Uterus (tissue), 2 donors: ENCODE measurements at regions not wholly inside any gene's neighbourhood (a gene's known extent, or its start where the extent isn't known, plus 50 kb on each side); places are given as distances from the start of the nearest gene placed in this dataset.

Experiments used
- CTCF ChIP-seq, 4 experiments: fragments of 200-600 bp in 2 of 4; fragments of 450-650 bp in 2 of 4; sonication (generic) in 2 of 4; IDR thresholded peaks; one replicate each; pipeline ENCODE4 v1.5.1; 2016 to 2019; ENCODE audit warnings: antibody characterized with exemption in 4 of 4, mild to moderate bottlenecking in 2 of 4, moderate library complexity in 1 of 4
- POLR2A ChIP-seq, 2 donors: fragments of 450-650 bp; IDR thresholded peaks; one replicate each; pipeline ENCODE4 v1.6.1; 2016; ENCODE audit warnings: antibody characterized with exemption in 2 of 2, mild to moderate bottlenecking in 1 of 2, moderate library complexity in 1 of 2

GRCh38 chr2:78754930-78755329, 270.6 kb upstream of the REG3G start:
- TF ChIP-seq CTCF (IDR thresholded peaks at IDR 0.05), result no peak
- TF ChIP-seq POLR2A (IDR thresholded peaks at IDR 0.05), result no peak
